SK-N-SH (cell line): ENCODE measurements at regions not wholly inside any gene's neighbourhood (a gene's known extent, or its start where the extent isn't known, plus 50 kb on each side); places are given as distances from the start of the nearest gene placed in this dataset.

Source experiments
- CTCF ChIA-PET: fragments of 300-600, 350-600 bp; formaldehyde crosslinking; extraction: SDS; loops from one replicate; lab custom pipeline; 2021; lab: Yijun Ruan, JAX
- POLR2A ChIA-PET: fragments of 350-600 bp; sonication (Branson Sonifier 250); formaldehyde crosslinking; extraction: SDS; loops from one replicate; lab custom pipeline; 2020; ENCODE audit warnings: antibody characterized with exemption, inconsistent platforms; lab: Yijun Ruan, JAX
- DNase-seq: peaks from one replicate; pipeline ENCODE4 v3.0.0; 2012
- H2AFZ ChIP-seq: fragments of 200-600 bp; sonication (generic); 2 replicates; pipeline ENCODE4 v1.8.1; 2016; ENCODE audit warnings: antibody characterized with exemption, mild to moderate bottlenecking, low read depth
- H3F3A ChIP-seq: fragments of 200-600 bp; sonication (generic); replicated peaks from 2 replicates; pipeline ENCODE3; 2016; ENCODE audit warnings: antibody characterized with exemption, mild to moderate bottlenecking; ENCODE audit not compliant: insufficient read depth
- H3K27ac ChIP-seq, 2 experiments: fragments of 200-500 bp in 1 of 2; fragments of 200-600 bp in 1 of 2; sonication (Bioruptor generic) in 1 of 2; sonication (generic), shearing (Covaris generic) in 1 of 2; 2 replicates each; pipeline versions ENCODE4 v1.5.1 to v1.6.1; 2014 to 2016; ENCODE audit warnings: low read depth in 2 of 2, inconsistent platforms in 1 of 2, low read length in 1 of 2, mild to moderate bottlenecking in 1 of 2, mixed read lengths in 1 of 2
- H3K27me3 ChIP-seq: fragments of 200-600 bp; sonication (generic), shearing (Covaris generic); 2 replicates; pipeline ENCODE4 v1.6.1; 2016; ENCODE audit warnings: mixed run types; ENCODE audit not compliant: insufficient read depth
- H3K36me3 ChIP-seq, 2 experiments: fragments of 200-500 bp in 1 of 2; fragments of 200-600 bp in 1 of 2; sonication (Bioruptor generic) in 1 of 2; sonication (generic) in 1 of 2; replicated peaks in 1 of 2; 2 replicates each; pipeline versions ENCODE3 to v1.5.1; 2014 to 2016; ENCODE audit warnings: low read length in 1 of 2, mild to moderate bottlenecking in 1 of 2; ENCODE audit not compliant: insufficient read depth in 2 of 2, control insufficient read depth in 1 of 2
- H3K4me1 ChIP-seq, 2 experiments: fragments of 200-500 bp in 1 of 2; fragments of 200-600 bp in 1 of 2; sonication (Bioruptor generic) in 1 of 2; sonication (generic), shearing (Covaris generic) in 1 of 2; 2 replicates each; pipeline versions ENCODE4 v1.5.1 to v1.6.1; 2014 to 2016; ENCODE audit warnings: low read depth in 1 of 2, low read length in 1 of 2, mixed run types in 1 of 2; ENCODE audit not compliant: insufficient read depth in 2 of 2, control insufficient read depth in 1 of 2
- H3K4me2 ChIP-seq: fragments of 200-600 bp; sonication (generic), shearing (Covaris generic); 2 replicates; pipeline ENCODE4 v1.6.1; 2017; ENCODE audit warnings: mixed run types
- H3K4me3 ChIP-seq, 2 experiments: fragments of 200-500 bp in 1 of 2; fragments of 200-600 bp in 1 of 2; sonication (Bioruptor generic) in 1 of 2; sonication (generic), shearing (Covaris generic) in 1 of 2; 2 replicates each; pipeline versions ENCODE4 v1.5.1 to v1.8.1; 2014 to 2016; ENCODE audit warnings: low read depth in 2 of 2, inconsistent platforms in 1 of 2, low read length in 1 of 2, mild to moderate bottlenecking in 1 of 2, mixed read lengths in 1 of 2, moderate library complexity in 1 of 2
- H3K79me2 ChIP-seq: fragments of 200-600 bp; sonication (generic); 2 replicates; pipeline ENCODE4 v1.8.1; 2017; ENCODE audit warnings: mild to moderate bottlenecking; ENCODE audit not compliant: insufficient read depth
- H3K9ac ChIP-seq: fragments of 200-600 bp; sonication (generic); 2 replicates; pipeline ENCODE4 v1.6.1; 2017; ENCODE audit warnings: mixed run types
- H3K9me2 ChIP-seq: fragments of 200-600 bp; sonication (generic); 2 replicates; pipeline ENCODE4 v1.6.1; 2017; ENCODE audit warnings: mixed run types
- H3K9me3 ChIP-seq: fragments of 200-600 bp; sonication (generic); 2 replicates; pipeline ENCODE4 v1.6.1; 2017; ENCODE audit warnings: mixed run types, mild to moderate bottlenecking, moderate library complexity
- H4K20me1 ChIP-seq: fragments of 200-600 bp; sonication (generic); 2 replicates; pipeline ENCODE4 v1.6.1; 2017; ENCODE audit warnings: mild to moderate bottlenecking, mixed run types; ENCODE audit not compliant: insufficient read depth
- CHD2 ChIP-seq: fragments of 150-350 bp; IDR thresholded peaks from 2 replicates; pipeline ENCODE4 v1.6.1; 2018; ENCODE audit warnings: low read length; ENCODE audit not compliant: partially characterized antibody
- EP300 ChIP-seq, 2 experiments: IDR thresholded peaks; 2 replicates each; pipeline versions ENCODE4 v1.4.0 to v1.6.1; 2012; ENCODE audit warnings: borderline replicate concordance in 1 of 2, low read depth in 1 of 2, low read length in 1 of 2
- EZH2phosphoT487 ChIP-seq: fragments of 200-600 bp; sonication (generic); IDR thresholded peaks from 2 replicates; pipeline ENCODE4 v1.6.1; 2017; ENCODE audit warnings: low read depth, mixed run types, mild to moderate bottlenecking, antibody characterized with exemption, moderate library complexity, borderline replicate concordance
- FOXM1 ChIP-seq: IDR thresholded peaks from 2 replicates; pipeline ENCODE4 v1.4.0; 2012; ENCODE audit warnings: low read depth, mild to moderate bottlenecking
- GATA2 ChIP-seq: sonication (generic); formaldehyde crosslinking; IDR thresholded peaks from 2 replicates; pipeline ENCODE4 v1.5.0; 2020; ENCODE audit warnings: mild to moderate bottlenecking, missing genetic modification reagents
- IRF3 ChIP-seq: fragments of 150-350 bp; IDR thresholded peaks from 2 replicates; pipeline ENCODE4 v1.6.1; 2016; ENCODE audit warnings: mild to moderate bottlenecking, low read depth, low read length
- MAX ChIP-seq: IDR thresholded peaks from 2 replicates; pipeline ENCODE4 v1.4.0; 2012; ENCODE audit warnings: low read depth
- NFIC ChIP-seq: IDR thresholded peaks from 2 replicates; pipeline ENCODE4 v1.4.0; 2012; ENCODE audit warnings: borderline replicate concordance
- NRF1 ChIP-seq: IDR thresholded peaks from 2 replicates; pipeline ENCODE4 v1.6.1; 2012; ENCODE audit warnings: low read depth, mild to moderate bottlenecking, low read length
- POLR2AphosphoS5 ChIP-seq: IDR thresholded peaks from 2 replicates; pipeline ENCODE4 v1.6.1; 2012; ENCODE audit warnings: low read depth, low read length
- RFX5 ChIP-seq: IDR thresholded peaks from 2 replicates; pipeline ENCODE4 v1.6.1; 2012; ENCODE audit warnings: mild to moderate bottlenecking, improper control_type of control experiment, low read length
- RXRA ChIP-seq: IDR thresholded peaks from 2 replicates; pipeline ENCODE4 v1.4.0; 2012; ENCODE audit warnings: low read depth, mild to moderate bottlenecking, borderline replicate concordance
- SIN3A ChIP-seq: IDR thresholded peaks from 2 replicates; pipeline ENCODE4 v1.6.1; 2012; ENCODE audit warnings: low read depth, mild to moderate bottlenecking, low read length, moderate library complexity, borderline replicate concordance
- USF1 ChIP-seq: IDR thresholded peaks from 2 replicates; pipeline ENCODE4 v1.4.0; 2012; ENCODE audit warnings: low read depth, borderline replicate concordance
- USF2 ChIP-seq: fragments of 150-350 bp; IDR thresholded peaks from 2 replicates; pipeline ENCODE4 v1.6.1; 2017; ENCODE audit warnings: antibody characterized with exemption, low read length, low read depth, borderline replicate concordance
- ZBTB33 ChIP-seq: IDR thresholded peaks from 2 replicates; pipeline ENCODE4 v1.4.0; 2012; ENCODE audit warnings: low read depth, borderline replicate concordance
- WGBS: methylation state at CpG from one replicate; pipeline ENCODE4 v1.1.6; 2017; ENCODE audit warnings: low lambda C conversion rate; 5-methylcytosine and 5-hydroxymethylcytosine counted together

GRCh38 chr17:74147966-74148365, 55.5 kb upstream of the RPL38 start:
- POLR2A ChIA-PET = no interaction called here

GRCh38 chr17:74148446-74148845, 55.0 kb upstream of the RPL38 start:
- no peaks in the 10 kb centered on the region for H3K79me2 ChIP-seq
- CTCF ChIA-PET = interaction anchor here (0.9 to 2.0 kb wide), 5 partner anchors 26 to 719 kb away, joined by 3 to 6 read pairs (median 3); no protein-coding TSS in a partner anchor
- no peak for DNase-seq
- 36% methylated on average over 2 of the region's 4 CpGs for WGBS
- no peaks in the 10 kb centered on the region for H4K20me1 ChIP-seq
- no peak overlapping the region for H2AFZ ChIP-seq
- H3K4me1 ChIP-seq = peaks cover 0 to 46% of the 10 kb centered on the region in 2 experiments; a peak in 2 of 4 replicates
- POLR2A ChIA-PET = no interaction called here
- no peak overlapping the region for H3K27ac ChIP-seq
- H3K9ac ChIP-seq = no peak overlapping the region
- H3K9me2 ChIP-seq = no peaks in the 10 kb centered on the region
- H3K9me3 ChIP-seq = no peaks in the 10 kb centered on the region; the same call in 1 of the 2 replicates
- H3K27me3 ChIP-seq = no peaks in the 10 kb centered on the region
- no peaks in the 10 kb centered on the region for H3K36me3 ChIP-seq
- no peak overlapping the region for H3K4me3 ChIP-seq
- TF ChIP-seq GATA2 (CRISPR knock-in tag) (no peak), EP300 (IDR thresholded peaks at IDR 0.05; ENCODE audit: borderline replicate concordance in 1 of 2, low read depth in 1 of 2, low read length in 1 of 2) (no peak), POLR2AphosphoS5 (no peak), NRF1 (no peak), USF1 (no peak), RXRA (no peak), SIN3A (no peak), USF2 (no peak), CHD2 (no peak), MAX (no peak), ZBTB33 (no peak), NFIC (no peak)
- H3F3A ChIP-seq = no peaks in the 10 kb centered on the region
- no peak overlapping the region for H3K4me2 ChIP-seq

More at GRCh38 chr17:74147966-74148365, 55.5 kb upstream of the RPL38 start:
- Histone ChIP-seq H3K27me3 (no peaks in the 10 kb centered on the region), H4K20me1 (no peaks in the 10 kb centered on the region), H3K9ac (no peak overlapping the region), H3K9me3 (no peaks in the 10 kb centered on the region; the same call in 1 of the 2 replicates), H3F3A (no peaks in the 10 kb centered on the region), H3K4me2 (no peak overlapping the region), H3K27ac (peak overlapping the region in 1 of 2 experiments; percentile 47; a peak in 2 of 4 replicates), H2AFZ (no peak overlapping the region), H3K36me3 (no peaks in the 10 kb centered on the region), H3K4me3 (no peak overlapping the region), H3K79me2 (no peaks in the 10 kb centered on the region), H3K9me2 (no peaks in the 10 kb centered on the region), H3K4me1 (peaks cover 0 to 41% of the 10 kb centered on the region in 2 experiments; a peak in 2 of 4 replicates)
- 85% methylated on average over 4 of the region's 4 CpGs for WGBS
- TF ChIP-seq USF1 (no peak), NFIC (no peak), FOXM1 (no peak), EZH2phosphoT487 (no peak), IRF3 (no peak), RFX5 (no peak), NRF1 (no peak)
- DNase-seq = no peak
- CTCF ChIA-PET = interaction anchor here (0.9 to 2.0 kb wide), 5 partner anchors 25 to 718 kb away, joined by 3 to 6 read pairs (median 3); no protein-coding TSS in a partner anchor
